AG10803 (cell line): ENCODE measurements at regions not wholly inside any gene's neighbourhood (a gene's known extent, or its start where the extent isn't known, plus 50 kb on each side); places are given as distances from the start of the nearest gene placed in this dataset.
"Not testable (repeated sequence)": the region's sequence is repeated elsewhere in the genome, so short reads cannot be mapped to it uniquely, and the experiment has no call there.

ENCODE experiments used
- DNase-seq: peaks from one replicate; pipeline ENCODE4 v3.0.0; 2010; ENCODE audit warnings: low read depth
- H3K4me3 ChIP-seq: 2 replicates; pipeline ENCODE4 v1.5.1; 2011; ENCODE audit warnings: mild to moderate bottlenecking, low read length, control low read depth
- CTCF ChIP-seq: conservative IDR thresholded peaks from 2 replicates; pipeline ENCODE4 v1.5.1; 2011; ENCODE audit warnings: mild to moderate bottlenecking, low read length, control low read depth, inconsistent platforms

DNA sequence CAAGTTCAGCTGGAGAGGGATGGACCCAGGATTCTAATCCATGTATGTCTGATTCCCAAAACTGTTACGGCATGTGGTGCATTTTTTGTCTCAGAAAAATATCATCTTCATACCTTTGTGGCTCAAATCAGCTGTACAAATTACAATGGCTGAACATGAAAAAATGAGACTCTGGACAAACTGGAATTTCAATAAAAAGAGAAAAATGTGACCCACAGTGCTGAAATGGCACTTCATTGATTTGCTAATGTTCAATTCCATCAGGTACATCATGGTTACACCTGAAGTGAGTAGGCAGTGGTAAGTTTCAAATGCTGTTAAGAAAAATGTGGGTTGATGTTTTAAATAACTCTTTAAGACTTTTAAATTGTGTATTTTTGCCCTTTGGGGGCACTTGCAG lies 165.6 kb upstream of the CAND1 start:
- no peak overlapping the region for H3K4me3 ChIP-seq
- TF ChIP-seq CTCF, result no peak
- DNase-seq, result no peak

GRCh38 chr12:67107235-67107634 lies 161.9 kb upstream of the CAND1 start:
- no peak for TF ChIP-seq CTCF
- DNase-seq, result no peak
- no peak overlapping the region for H3K4me3 ChIP-seq

DNA sequence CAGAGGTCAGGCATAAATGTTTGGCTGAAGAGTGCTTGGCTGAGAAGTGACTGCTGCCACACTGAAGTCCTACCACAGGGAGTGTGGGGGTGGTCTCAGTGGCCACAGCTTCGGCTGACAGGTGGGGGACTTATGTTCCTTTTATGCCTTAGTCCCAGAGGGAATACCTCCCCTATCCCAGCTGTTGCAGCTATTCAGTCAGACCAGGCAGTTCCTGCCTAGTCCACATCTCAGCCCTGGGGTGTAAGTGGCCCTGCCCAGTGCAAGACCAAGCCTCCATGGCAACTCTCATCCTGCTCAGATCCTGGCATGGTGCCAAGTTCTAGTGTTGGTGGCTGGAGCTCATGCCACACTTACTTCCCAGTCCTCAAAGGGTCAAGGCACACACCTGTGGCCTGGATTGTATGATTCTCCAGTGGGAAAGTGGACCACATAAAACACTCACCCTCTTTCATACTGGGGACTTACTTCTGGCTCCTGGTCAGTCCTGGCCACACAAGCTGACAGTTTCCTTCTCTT lies 161.3 kb upstream of the CAND1 start:
- no peak for DNase-seq
- no peak overlapping the region for H3K4me3 ChIP-seq
- no peak for TF ChIP-seq CTCF

GRCh38 chr12:67110345-67110744 lies 158.8 kb upstream of the CAND1 start:
- DNase-seq, result not testable (repeated sequence)

GRCh38 chr12:67111182-67111581 lies 158.0 kb upstream of the CAND1 start:
- no peak for TF ChIP-seq CTCF
- DNase-seq, result no peak
- no peak overlapping the region for H3K4me3 ChIP-seq

More at GRCh38 chr12:67110345-67110744, 158.8 kb upstream of the CAND1 start:
- not testable (repeated sequence) for H3K4me3 ChIP-seq

DNA sequence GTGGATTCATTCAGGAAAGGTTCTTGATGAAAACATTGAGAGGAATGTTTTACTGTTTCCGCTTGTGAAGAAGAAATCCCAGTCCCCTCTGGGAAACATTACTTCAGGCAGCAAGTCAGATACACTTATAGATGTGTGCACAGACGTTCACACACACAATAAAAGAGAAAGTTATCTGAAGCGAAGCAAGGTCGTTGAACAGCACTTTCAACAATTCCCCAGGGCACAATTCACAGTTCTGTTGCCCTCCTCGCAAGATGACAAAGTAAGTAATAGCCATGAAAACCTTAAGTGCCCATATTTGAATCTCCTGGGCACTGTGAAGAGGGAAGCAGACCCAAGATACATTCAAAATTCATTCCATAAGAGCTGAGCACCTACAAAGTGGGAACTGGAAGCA lies 156.6 kb upstream of the CAND1 start:
- H3K4me3 ChIP-seq, result no peak overlapping the region
- no peak for DNase-seq
- no peak for TF ChIP-seq CTCF

GRCh38 chr12:67116134-67116533 lies 153.0 kb upstream of the CAND1 start:
- no peak for DNase-seq
- no peak for TF ChIP-seq CTCF
- H3K4me3 ChIP-seq, result no peak overlapping the region

GRCh38 chr12:67122584-67122983 lies 146.6 kb upstream of the CAND1 start:
- TF ChIP-seq CTCF, result no peak
- DNase-seq, result no peak
- no peak overlapping the region for H3K4me3 ChIP-seq
